ENCODE measurements at regions not wholly inside any gene's neighbourhood (a gene's known extent, or its start where the extent isn't known, plus 50 kb on each side); places are given as distances from the start of the nearest gene placed in this dataset.

- H3K27me3 ChIP-seq = no peaks in the 10 kb centered on the region
- no peak for ATAC-seq
- DNase-seq = no peak
- intact Hi-C loops (cut with DNase I) = no loop called here
- 65 to 80% (median 73%) methylated on average over 3 of the region's 3 CpGs for WGBS, 4 donors
- H3K4me3 ChIP-seq = no peak overlapping the region
- TF ChIP-seq, protein P1, sequence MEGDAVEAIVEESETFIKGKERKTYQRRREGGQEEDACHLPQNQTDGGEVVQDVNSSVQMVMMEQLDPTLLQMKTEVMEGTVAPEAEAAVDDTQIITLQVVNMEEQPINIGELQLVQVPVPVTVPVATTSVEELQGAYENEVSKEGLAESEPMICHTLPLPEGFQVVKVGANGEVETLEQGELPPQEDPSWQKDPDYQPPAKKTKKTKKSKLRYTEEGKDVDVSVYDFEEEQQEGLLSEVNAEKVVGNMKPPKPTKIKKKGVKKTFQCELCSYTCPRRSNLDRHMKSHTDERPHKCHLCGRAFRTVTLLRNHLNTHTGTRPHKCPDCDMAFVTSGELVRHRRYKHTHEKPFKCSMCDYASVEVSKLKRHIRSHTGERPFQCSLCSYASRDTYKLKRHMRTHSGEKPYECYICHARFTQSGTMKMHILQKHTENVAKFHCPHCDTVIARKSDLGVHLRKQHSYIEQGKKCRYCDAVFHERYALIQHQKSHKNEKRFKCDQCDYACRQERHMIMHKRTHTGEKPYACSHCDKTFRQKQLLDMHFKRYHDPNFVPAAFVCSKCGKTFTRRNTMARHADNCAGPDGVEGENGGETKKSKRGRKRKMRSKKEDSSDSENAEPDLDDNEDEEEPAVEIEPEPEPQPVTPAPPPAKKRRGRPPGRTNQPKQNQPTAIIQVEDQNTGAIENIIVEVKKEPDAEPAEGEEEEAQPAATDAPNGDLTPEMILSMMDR (IDR thresholded peaks at IDR 0.05) = no peak
- no peak for TF ChIP-seq POLR2A (IDR thresholded peaks at IDR 0.05)
- no peaks in the 10 kb centered on the region for H3K4me1 ChIP-seq
- no peaks in the 10 kb centered on the region for H3K9me3 ChIP-seq
- H3K27ac ChIP-seq = no peak overlapping the region
- H3K36me3 ChIP-seq = no peaks in the 10 kb centered on the region
Measured at GRCh38 chr3:76683256-76683655, 356.6 kb upstream of the ROBO2 start.

DNA sequence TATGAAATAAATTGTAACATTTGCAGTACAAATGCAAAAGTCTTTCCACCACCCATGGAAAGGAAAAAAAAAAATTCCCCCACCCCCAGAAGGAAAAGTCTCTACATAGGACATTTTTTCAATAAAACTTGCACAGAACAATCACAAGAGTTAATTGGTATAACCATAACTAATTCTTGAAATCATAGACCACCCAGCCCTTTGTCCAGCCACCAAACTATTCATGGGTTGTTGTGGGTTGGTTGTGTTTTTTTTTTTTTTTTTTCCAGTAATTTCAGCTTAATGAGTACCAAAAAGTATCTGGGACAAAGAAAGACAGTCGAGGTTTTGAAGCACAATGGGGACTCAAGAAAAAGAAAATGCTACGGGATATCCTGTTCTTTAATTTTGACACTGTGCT lies 355.0 kb upstream of the ROBO2 start:
- 72 to 84% (median 80%) methylated on average over 2 of the region's 2 CpGs for WGBS, 4 donors
- DNase-seq (no peak), ATAC-seq (no peak)
- no peaks in the 10 kb centered on the region for H3K9me3 ChIP-seq
- intact Hi-C loops (cut with DNase I) = no loop called here
- no peak overlapping the region for H3K4me3 ChIP-seq
- TF ChIP-seq POLR2A (IDR thresholded peaks at IDR 0.05) = no peak
- TF ChIP-seq, protein P1 (IDR thresholded peaks at IDR 0.05) = no peak
- no peaks in the 10 kb centered on the region for H3K4me1 ChIP-seq
- no peaks in the 10 kb centered on the region for H3K27me3 ChIP-seq
- no peaks in the 10 kb centered on the region for H3K36me3 ChIP-seq
- H3K27ac ChIP-seq = no peak overlapping the region

DNA sequence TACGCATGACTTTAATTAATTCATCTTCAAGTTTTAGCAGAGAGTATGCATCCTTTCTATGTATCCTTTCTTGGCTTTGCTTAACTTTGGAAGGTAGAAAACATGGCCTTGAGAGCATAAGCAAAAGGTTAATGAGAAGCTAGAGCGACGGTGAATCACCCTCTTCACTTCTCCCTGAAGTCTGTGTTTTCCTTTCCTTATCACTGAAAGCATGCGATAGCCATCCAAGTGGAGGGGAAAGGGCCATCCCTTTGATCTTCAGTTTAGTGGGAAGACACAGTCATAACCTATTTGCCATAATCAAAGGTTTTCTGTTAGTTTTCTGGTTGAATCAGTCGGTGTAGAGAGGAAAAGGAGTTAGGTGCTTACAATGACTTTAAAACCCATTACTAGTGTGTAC lies 354.0 kb upstream of the ROBO2 start:
- ATAC-seq = no peak
- Histone ChIP-seq H3K36me3 (no peaks in the 10 kb centered on the region), H3K4me1 (no peaks in the 10 kb centered on the region), H3K27me3 (no peaks in the 10 kb centered on the region), H3K9me3 (peaks cover 0 to under 1% (median 0%) of the 10 kb centered on the region in 12 donors), H3K4me3 (no peak overlapping the region), H3K27ac (no peak overlapping the region)
- intact Hi-C loops (cut with DNase I) = no loop called here
- DNase-seq = no peak
- TF ChIP-seq, protein P1 (IDR thresholded peaks at IDR 0.05) = no peak
- TF ChIP-seq POLR2A (IDR thresholded peaks at IDR 0.05) = no peak
- 37 to 48% (median 40%) methylated on average over 5 of the region's 5 CpGs for WGBS, 4 donors

DNA sequence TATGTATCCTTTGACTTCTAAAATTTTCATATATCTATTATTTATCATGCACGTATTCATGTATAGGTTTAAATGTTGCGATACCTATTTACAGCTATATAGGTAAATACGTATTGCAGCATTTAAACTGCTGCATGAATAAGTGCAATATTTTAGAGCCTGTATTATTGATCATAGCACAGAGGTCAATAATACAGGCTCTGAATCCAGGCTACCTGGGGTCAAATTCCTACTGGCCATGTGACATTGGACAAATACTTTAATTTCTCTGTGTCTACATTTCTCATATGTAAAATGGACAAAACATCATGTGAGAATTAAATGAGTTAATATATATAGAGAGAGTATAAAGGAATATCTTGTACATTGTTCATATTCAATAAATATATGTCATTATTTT lies 352.9 kb upstream of the ROBO2 start:
- Histone ChIP-seq H3K4me1 (no peaks in the 10 kb centered on the region), H3K36me3 (no peaks in the 10 kb centered on the region), H3K4me3 (no peak overlapping the region), H3K27me3 (no peaks in the 10 kb centered on the region), H3K9me3 (peaks cover 0 to 2% (median 0%) of the 10 kb centered on the region in 12 donors), H3K27ac (no peak overlapping the region)
- intact Hi-C loops (cut with DNase I) = no loop called here
- no peak for DNase-seq
- ATAC-seq = no peak
- WGBS, 4 donors = 95 to 97% (median 95%) methylated on average over 3 of the region's 3 CpGs
- TF ChIP-seq, protein P1 (IDR thresholded peaks at IDR 0.05) = no peak
- TF ChIP-seq POLR2A (IDR thresholded peaks at IDR 0.05) = no peak
